Astrocyte (in vitro differentiated cells and primary cell): ENCODE measurements at regions not wholly inside any gene's neighbourhood (a gene's known extent, or its start where the extent isn't known, plus 50 kb on each side); places are given as distances from the start of the nearest gene placed in this dataset.
"Not testable (repeated sequence)": the region's sequence is repeated elsewhere in the genome, so short reads cannot be mapped to it uniquely, and the experiment has no call there.

Experiments
- DNase-seq: peaks from one replicate; pipeline ENCODE4 v3.0.0-alpha.2; 2010; ENCODE audit warnings: low read depth
- FAIRE-seq: peaks from 2 replicates; lab custom pipeline; 2011; peaks lifted over from hg19 to GRCh38; lab: Jason Lieb, UNC
- H2AFZ ChIP-seq: 2 replicates; pipeline ENCODE4 v1.6.0; 2012; ENCODE audit warnings: low read depth, low read length, inconsistent platforms
- H3K27ac ChIP-seq: 2 replicates; pipeline ENCODE4 v1.5.1; 2011; ENCODE audit warnings: low read depth, low read length, inconsistent platforms
- H3K27me3 ChIP-seq: 2 replicates; pipeline ENCODE4 v1.6.0; 2011; ENCODE audit warnings: low read length, inconsistent platforms; ENCODE audit not compliant: insufficient read depth
- H3K36me3 ChIP-seq: 2 replicates; pipeline ENCODE4 v1.5.1; 2011; ENCODE audit warnings: low read length, inconsistent platforms; ENCODE audit not compliant: insufficient read depth
- H3K4me1 ChIP-seq: 2 replicates; pipeline ENCODE4 v1.5.1; 2011; ENCODE audit warnings: low read length, inconsistent platforms; ENCODE audit not compliant: insufficient read depth
- H3K4me2 ChIP-seq: 2 replicates; pipeline ENCODE4 v1.6.0; 2012; ENCODE audit warnings: low read length, inconsistent platforms
- H3K4me3 ChIP-seq: 2 replicates; pipeline ENCODE4 v1.5.1; 2011; ENCODE audit warnings: low read depth, mild to moderate bottlenecking, low read length, inconsistent platforms; ENCODE audit not compliant: insufficient read depth
- H3K79me2 ChIP-seq: 2 replicates; pipeline ENCODE4 v1.6.0; 2012; ENCODE audit warnings: mild to moderate bottlenecking, low read length, inconsistent platforms; ENCODE audit not compliant: insufficient read depth
- H3K9ac ChIP-seq: 2 replicates; pipeline ENCODE4 v1.6.0; 2012; ENCODE audit warnings: mild to moderate bottlenecking, low read length, inconsistent platforms
- H3K9me3 ChIP-seq: 2 replicates; pipeline ENCODE4 v1.5.1; 2012; ENCODE audit warnings: low read depth, mild to moderate bottlenecking, low read length, inconsistent platforms; ENCODE audit not compliant: insufficient read depth
- H4K20me1 ChIP-seq: 2 replicates; pipeline ENCODE4 v1.6.0; 2012; ENCODE audit warnings: low read length, inconsistent platforms; ENCODE audit not compliant: insufficient read depth
- H3K27ac Mint-ChIP-seq: one replicate; pipeline ENCODE4 v1.8.0; 2021; ENCODE audit warnings: mild to moderate bottlenecking, mixed read lengths; ENCODE audit not compliant: unreplicated experiment
- H3K27me3 Mint-ChIP-seq: one replicate; pipeline ENCODE4 v1.8.0; 2021; ENCODE audit warnings: low read depth, mixed read lengths; ENCODE audit not compliant: unreplicated experiment
- H3K36me3 Mint-ChIP-seq: one replicate; pipeline ENCODE4 v1.8.0; 2021; ENCODE audit warnings: low read depth, mixed read lengths; ENCODE audit not compliant: unreplicated experiment
- H3K4me1 Mint-ChIP-seq: one replicate; pipeline ENCODE4 v1.8.0; 2021; ENCODE audit warnings: low read depth, mixed read lengths; ENCODE audit not compliant: unreplicated experiment
- H3K4me3 Mint-ChIP-seq: one replicate; pipeline ENCODE4 v1.8.0; 2021; ENCODE audit warnings: mild to moderate bottlenecking, moderate library complexity, mixed read lengths; ENCODE audit not compliant: unreplicated experiment
- H3K9me3 Mint-ChIP-seq: one replicate; pipeline ENCODE4 v1.8.0; 2021; ENCODE audit warnings: mild to moderate bottlenecking, mixed read lengths; ENCODE audit not compliant: unreplicated experiment
- EZH2 ChIP-seq: IDR thresholded peaks from 2 replicates; pipeline ENCODE4 v1.6.1; 2012; ENCODE audit warnings: mild to moderate bottlenecking, low read length, inconsistent platforms; ENCODE audit not compliant: insufficient read depth
- TF ChIP-seq, protein P1 (sequence below): IDR thresholded peaks from 2 replicates; pipeline ENCODE4 v1.5.1; 2011; ENCODE audit warnings: low read depth, mild to moderate bottlenecking, inconsistent platforms, low read length, moderate library complexity; ENCODE audit not compliant: insufficient read depth

GRCh38 chr14:103243764-103244737, 90.0 kb upstream of the EIF5 start:
- no peaks in the 10 kb centered on the region for H3K36me3 ChIP-seq
- no peak overlapping the region for H3K9ac ChIP-seq
- FAIRE-seq = no peak
- no peaks in the 10 kb centered on the region for H4K20me1 ChIP-seq
- no peak overlapping the region for H3K27ac ChIP-seq
- TF ChIP-seq, protein P1, sequence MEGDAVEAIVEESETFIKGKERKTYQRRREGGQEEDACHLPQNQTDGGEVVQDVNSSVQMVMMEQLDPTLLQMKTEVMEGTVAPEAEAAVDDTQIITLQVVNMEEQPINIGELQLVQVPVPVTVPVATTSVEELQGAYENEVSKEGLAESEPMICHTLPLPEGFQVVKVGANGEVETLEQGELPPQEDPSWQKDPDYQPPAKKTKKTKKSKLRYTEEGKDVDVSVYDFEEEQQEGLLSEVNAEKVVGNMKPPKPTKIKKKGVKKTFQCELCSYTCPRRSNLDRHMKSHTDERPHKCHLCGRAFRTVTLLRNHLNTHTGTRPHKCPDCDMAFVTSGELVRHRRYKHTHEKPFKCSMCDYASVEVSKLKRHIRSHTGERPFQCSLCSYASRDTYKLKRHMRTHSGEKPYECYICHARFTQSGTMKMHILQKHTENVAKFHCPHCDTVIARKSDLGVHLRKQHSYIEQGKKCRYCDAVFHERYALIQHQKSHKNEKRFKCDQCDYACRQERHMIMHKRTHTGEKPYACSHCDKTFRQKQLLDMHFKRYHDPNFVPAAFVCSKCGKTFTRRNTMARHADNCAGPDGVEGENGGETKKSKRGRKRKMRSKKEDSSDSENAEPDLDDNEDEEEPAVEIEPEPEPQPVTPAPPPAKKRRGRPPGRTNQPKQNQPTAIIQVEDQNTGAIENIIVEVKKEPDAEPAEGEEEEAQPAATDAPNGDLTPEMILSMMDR = no peak
- no peak for TF ChIP-seq EZH2
- Mint-ChIP-seq H3K9me3 (peaks cover 13% of the 10 kb centered on the region), H3K36me3 (no peaks in the 10 kb centered on the region), H3K4me1 (peaks cover 9% of the 10 kb centered on the region), H3K27me3 (peaks cover 2% of the 10 kb centered on the region), H3K27ac (peak overlapping the region; percentile 8), H3K4me3 (no peak overlapping the region)
- H3K9me3 ChIP-seq = peaks cover 13% of the 10 kb centered on the region
- peak; percentile 16 for DNase-seq
- H3K4me1 ChIP-seq = no peaks in the 10 kb centered on the region
- no peaks in the 10 kb centered on the region for H3K79me2 ChIP-seq
- H2AFZ ChIP-seq = no peak overlapping the region
- H3K4me3 ChIP-seq = no peak overlapping the region
- H3K4me2 ChIP-seq = no peak overlapping the region
- H3K27me3 ChIP-seq = peaks cover 4% of the 10 kb centered on the region

- peak; percentile 66 for FAIRE-seq
- H3K4me2 ChIP-seq, H2AFZ ChIP-seq: not testable (repeated sequence)
Measured at GRCh38 chr14:103245624-103246031, 88.4 kb upstream of the EIF5 start.

DNA sequence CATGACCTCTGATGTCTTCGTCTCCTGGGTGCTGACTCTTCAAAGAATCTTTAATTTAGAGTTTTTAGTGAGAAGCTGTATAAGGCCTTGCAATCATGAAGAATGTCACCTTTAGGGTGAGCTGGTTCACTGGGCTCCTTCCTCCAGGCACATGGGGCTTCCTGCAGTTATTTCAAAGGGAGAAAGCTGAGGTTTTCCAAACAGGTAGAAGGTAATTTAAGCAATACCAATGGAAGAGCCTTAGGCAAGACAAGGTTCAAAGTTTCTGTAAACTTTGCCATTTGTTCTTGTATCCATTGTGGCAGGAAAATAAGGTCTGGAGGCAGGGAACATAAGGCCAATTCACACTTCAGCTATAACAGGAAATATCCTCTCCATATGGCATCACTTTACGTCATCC, 88.0 kb upstream of the EIF5 start:
- no peak overlapping the region for H3K27ac ChIP-seq
- no peaks in the 10 kb centered on the region for H3K79me2 ChIP-seq
- H3K27ac Mint-ChIP-seq = peak overlapping the region; percentile 21
- no peak overlapping the region for H3K4me2 ChIP-seq
- TF ChIP-seq, protein P1 = no peak
- TF ChIP-seq EZH2 = no peak
- H3K9me3 Mint-ChIP-seq = peaks cover 6% of the 10 kb centered on the region
- H4K20me1 ChIP-seq = no peaks in the 10 kb centered on the region
- no peak for FAIRE-seq
- H3K27me3 Mint-ChIP-seq = peaks cover 5% of the 10 kb centered on the region
- H3K36me3 Mint-ChIP-seq = no peaks in the 10 kb centered on the region
- H3K4me1 ChIP-seq = no peaks in the 10 kb centered on the region
- peaks cover 9% of the 10 kb centered on the region for H3K4me1 Mint-ChIP-seq
- H3K4me3 Mint-ChIP-seq = no peak overlapping the region
- H3K9ac ChIP-seq = no peak overlapping the region
- H3K9me3 ChIP-seq = peaks cover 6% of the 10 kb centered on the region
- H3K27me3 ChIP-seq = peaks cover 7% of the 10 kb centered on the region
- DNase-seq = no peak
- H2AFZ ChIP-seq = no peak overlapping the region
- no peaks in the 10 kb centered on the region for H3K36me3 ChIP-seq
- no peak overlapping the region for H3K4me3 ChIP-seq

More at GRCh38 chr14:103245624-103246031, 88.4 kb upstream of the EIF5 start:
- H3K36me3 Mint-ChIP-seq, H3K79me2 ChIP-seq, H3K36me3 ChIP-seq, H4K20me1 ChIP-seq, H3K4me3 Mint-ChIP-seq, H3K9me3 ChIP-seq, H3K9ac ChIP-seq, H3K4me1 Mint-ChIP-seq, H3K27me3 Mint-ChIP-seq, H3K9me3 Mint-ChIP-seq, H3K4me1 ChIP-seq, H3K27me3 ChIP-seq, H3K4me3 ChIP-seq, H3K27ac ChIP-seq: not testable (repeated sequence)
- H3K27ac Mint-ChIP-seq = peak overlapping the region; percentile 34
- peak; percentile 39 for DNase-seq
